SH-SY5Y (cell line): ENCODE measurements at regions not wholly inside any gene's neighbourhood (a gene's known extent, or its start where the extent isn't known, plus 50 kb on each side); places are given as distances from the start of the nearest gene placed in this dataset.

Source experiments
- GATA2 ChIP-seq: IDR thresholded peaks from 2 replicates; pipeline ENCODE4 v1.6.1; 2011; ENCODE audit warnings: mild to moderate bottlenecking, low read depth, low read length
- GATA3 ChIP-seq: IDR thresholded peaks from 2 replicates; pipeline ENCODE4 v1.6.1; 2011; ENCODE audit warnings: low read depth, mild to moderate bottlenecking, low read length, moderate library complexity

DNA sequence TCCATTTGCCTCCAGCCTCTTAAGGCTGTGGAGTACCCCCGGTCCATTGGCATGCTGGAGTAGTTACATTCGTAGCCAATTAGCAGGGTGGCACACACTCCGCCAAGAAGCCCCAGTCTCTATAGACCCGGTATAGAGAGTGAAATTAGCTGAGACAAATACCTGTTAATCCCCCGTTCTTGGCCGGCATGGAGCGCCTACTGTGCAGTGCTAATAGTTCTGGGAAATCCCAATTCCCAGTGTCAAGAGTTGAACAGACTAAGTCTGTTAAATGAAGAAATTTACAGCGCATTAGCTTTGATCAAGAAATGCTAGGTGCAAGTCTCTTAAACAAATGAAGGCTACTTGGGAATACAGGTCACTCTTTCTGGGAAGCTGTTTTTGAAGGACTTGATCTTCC is 127.8 kb upstream of the ARX start:
- TF ChIP-seq GATA3 (no peak), GATA2 (no peak)
